Kidney (tissue), 13 donors: ENCODE measurements at regions not wholly inside any gene's neighbourhood (a gene's known extent, or its start where the extent isn't known, plus 50 kb on each side); places are given as distances from the start of the nearest gene placed in this dataset.
A peak's percentile ranks its signal among the peaks of the same experiment; 100 is the strongest.

Experiments
- DNase-seq, 5 donors: peaks; one replicate each; pipeline ENCODE4 v3.0.0-alpha.2; 2013 to 2020
- FAIRE-seq: peaks from 2 replicates; lab custom pipeline; 2012; peaks lifted over from hg19 to GRCh38; lab: Jason Lieb, UNC
- H3K27ac ChIP-seq, 2 donors: one replicate each; pipeline ENCODE4 v1.7.0; 2013; ENCODE audit warnings: low read depth in 2 of 2, low read length in 2 of 2, inconsistent platforms in 1 of 2
- H3K27me3 ChIP-seq: one replicate; pipeline ENCODE4 v1.7.1; 2013; ENCODE audit warnings: low read length, inconsistent platforms; ENCODE audit not compliant: control insufficient read depth, insufficient read depth
- H3K36me3 ChIP-seq, 3 donors: one replicate each; pipeline versions ENCODE4 v1.7.0 to v1.7.1; 2013; ENCODE audit warnings: low read length in 3 of 3, control low read depth in 1 of 3, inconsistent platforms in 1 of 3; ENCODE audit not compliant: insufficient read depth in 3 of 3, control insufficient read depth in 2 of 3
- H3K4me1 ChIP-seq, 3 donors: one replicate each; pipeline versions ENCODE4 v1.7.0 to v1.7.1; 2013; ENCODE audit warnings: low read length in 3 of 3, inconsistent platforms in 1 of 3, low read depth in 1 of 3; ENCODE audit not compliant: control insufficient read depth in 2 of 3, insufficient read depth in 2 of 3
- H3K4me3 ChIP-seq, 3 donors: one replicate each; pipeline versions ENCODE4 v1.7.0 to v1.8.1; 2013; ENCODE audit warnings: low read length in 3 of 3, control low read depth in 1 of 3, inconsistent platforms in 1 of 3
- H3K9ac ChIP-seq, 3 donors: one replicate each; pipeline versions ENCODE4 v1.7.0 to v1.7.1; 2013; ENCODE audit warnings: low read length in 3 of 3, control low read depth in 1 of 3, inconsistent platforms in 1 of 3
- H3K9me3 ChIP-seq, 3 donors: one replicate each; pipeline versions ENCODE4 v1.7.0 to v1.7.1; 2013; ENCODE audit warnings: low read length in 3 of 3, control low read depth in 1 of 3, inconsistent platforms in 1 of 3; ENCODE audit not compliant: control insufficient read depth in 2 of 3, insufficient read depth in 1 of 3
- intact Hi-C: fragments of 100-400 bp; cut with DNase I; formaldehyde crosslinking; loops from one replicate; pipeline ENCODE4 v1.11.1; 2022
- TF ChIP-seq, protein P1 (sequence below): IDR thresholded peaks from 3 replicates; pipeline ENCODE4 v1.5.1; 2012; ENCODE audit warnings: mild to moderate bottlenecking, moderate library complexity, borderline replicate concordance; ENCODE audit not compliant: insufficient read depth; ENCODE audit errors: extremely low read depth
- donor health status: control.
- donor health status: control.
- donor health status: control.
- donor health status: control.
- donor health status: control.
- donor health status: DM: yes; HTN: yes; CAD: no.
- donor health status: Normal renal cell carcinoma (clear cell type).

DNA sequence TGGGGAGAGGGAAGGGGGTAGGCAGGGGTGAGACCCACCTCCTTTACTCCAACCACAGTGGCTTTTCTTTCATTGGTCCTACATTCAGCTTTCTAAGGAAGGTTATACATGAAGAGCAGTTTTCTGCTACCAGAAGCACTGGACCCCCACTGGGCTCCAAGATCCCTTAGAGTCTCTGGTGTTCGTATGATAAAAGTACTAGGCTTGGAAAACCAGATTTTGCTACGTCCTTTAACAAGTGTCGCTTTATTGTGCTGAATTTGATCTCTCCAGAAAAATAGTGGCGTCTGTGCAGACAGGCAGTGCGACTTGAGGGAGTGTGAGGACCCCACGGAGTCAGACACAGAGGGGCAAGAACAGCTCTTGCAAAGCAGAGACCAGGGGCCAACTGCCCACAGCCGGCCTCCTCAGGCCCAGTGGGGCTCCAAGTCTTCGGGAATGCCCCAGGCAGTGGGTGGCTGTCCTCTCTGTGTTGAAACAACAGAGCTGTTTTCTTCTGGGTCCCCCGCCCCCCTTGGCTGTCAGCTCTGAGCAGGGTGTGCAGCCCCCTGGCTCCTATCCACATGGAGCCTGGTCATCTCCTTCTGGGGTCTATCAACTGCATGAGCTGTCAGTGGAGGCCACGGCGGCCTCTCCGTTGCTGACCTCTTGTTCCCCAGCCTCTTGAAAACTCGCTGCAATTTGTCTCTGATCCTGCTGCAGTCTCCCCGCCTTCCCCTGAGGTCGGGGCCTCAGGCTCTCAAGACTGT lies 333.2 kb downstream of the RPS24 start:
- Histone ChIP-seq H3K36me3 (no peaks in the 10 kb centered on the region), H3K4me3 (no peak overlapping the region), H3K9me3 (no peaks in the 10 kb centered on the region), H3K27ac (no peak overlapping the region), H3K9ac (no peak overlapping the region), H3K27me3 (no peaks in the 10 kb centered on the region), H3K4me1 (peaks cover 0 to 2% (median 0%) of the 10 kb centered on the region in 3 donors)
- TF ChIP-seq, protein P1, sequence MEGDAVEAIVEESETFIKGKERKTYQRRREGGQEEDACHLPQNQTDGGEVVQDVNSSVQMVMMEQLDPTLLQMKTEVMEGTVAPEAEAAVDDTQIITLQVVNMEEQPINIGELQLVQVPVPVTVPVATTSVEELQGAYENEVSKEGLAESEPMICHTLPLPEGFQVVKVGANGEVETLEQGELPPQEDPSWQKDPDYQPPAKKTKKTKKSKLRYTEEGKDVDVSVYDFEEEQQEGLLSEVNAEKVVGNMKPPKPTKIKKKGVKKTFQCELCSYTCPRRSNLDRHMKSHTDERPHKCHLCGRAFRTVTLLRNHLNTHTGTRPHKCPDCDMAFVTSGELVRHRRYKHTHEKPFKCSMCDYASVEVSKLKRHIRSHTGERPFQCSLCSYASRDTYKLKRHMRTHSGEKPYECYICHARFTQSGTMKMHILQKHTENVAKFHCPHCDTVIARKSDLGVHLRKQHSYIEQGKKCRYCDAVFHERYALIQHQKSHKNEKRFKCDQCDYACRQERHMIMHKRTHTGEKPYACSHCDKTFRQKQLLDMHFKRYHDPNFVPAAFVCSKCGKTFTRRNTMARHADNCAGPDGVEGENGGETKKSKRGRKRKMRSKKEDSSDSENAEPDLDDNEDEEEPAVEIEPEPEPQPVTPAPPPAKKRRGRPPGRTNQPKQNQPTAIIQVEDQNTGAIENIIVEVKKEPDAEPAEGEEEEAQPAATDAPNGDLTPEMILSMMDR, result no peak
- FAIRE-seq (no peak), DNase-seq (peak in 4 of 5 donors; percentile 66 to 87 (median 78))
- intact Hi-C loops, result no loop called here

DNA sequence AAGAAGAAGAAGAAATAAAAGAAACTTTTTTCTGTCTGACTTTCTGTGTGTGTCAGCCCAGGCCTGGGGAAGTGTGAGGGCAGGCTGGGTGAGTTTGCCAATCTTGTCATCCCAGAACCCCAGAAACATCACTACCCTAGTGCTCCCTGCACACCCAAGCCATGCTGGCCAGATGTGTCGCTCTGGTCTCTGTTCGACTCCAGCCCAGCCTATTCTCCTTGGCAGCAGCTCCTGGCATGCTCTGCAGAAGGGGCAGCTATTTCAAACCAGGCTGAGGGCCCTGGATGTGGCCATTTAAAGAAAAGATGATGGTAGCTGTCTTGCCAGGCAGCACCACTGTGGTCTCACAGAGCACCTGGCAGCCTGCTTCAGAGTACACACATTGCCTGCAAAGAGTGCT lies 334.1 kb downstream of the RPS24 start:
- Histone ChIP-seq H3K36me3 (no peaks in the 10 kb centered on the region), H3K27me3 (no peaks in the 10 kb centered on the region), H3K9me3 (no peaks in the 10 kb centered on the region), H3K4me3 (no peak overlapping the region), H3K4me1 (no peaks in the 10 kb centered on the region), H3K27ac (no peak overlapping the region), H3K9ac (no peak overlapping the region)
- FAIRE-seq (no peak), DNase-seq (no peak)
- intact Hi-C loops, result no loop called here
- TF ChIP-seq, protein P1, result no peak

- Histone ChIP-seq H3K27me3 (no peaks in the 10 kb centered on the region), H3K9me3 (no peaks in the 10 kb centered on the region), H3K36me3 (no peaks in the 10 kb centered on the region), H3K4me3 (no peak overlapping the region), H3K9ac (no peak overlapping the region), H3K4me1 (no peaks in the 10 kb centered on the region), H3K27ac (no peak overlapping the region)
- TF ChIP-seq, protein P1, result no peak
- intact Hi-C loops, result no loop called here
- FAIRE-seq (no peak), DNase-seq (peak in 3 of 5 donors; percentile 34 to 66 (median 38))
Observed at GRCh38 chr10:78371136-78371535, 337.5 kb downstream of the RPS24 start.
